Panc1 (cell line): ENCODE measurements at regions not wholly inside any gene's neighbourhood (a gene's known extent, or its start where the extent isn't known, plus 50 kb on each side); places are given as distances from the start of the nearest gene placed in this dataset.

Source experiments
- ATAC-seq: fragments of 200-7000 bp; cut with Tn5 transposase; 2 replicates; pipeline ENCODE4 v1.9.1; 2020; ENCODE audit warnings: mild to moderate bottlenecking, moderate library complexity
- BruUV-seq: library from RNA; stranded (reverse); fragments of 400-500 nt; replicated peaks from 2 replicates; lab custom pipeline; 2021; lab: Mats Ljungman, UMichigan
- CTCF ChIA-PET: fragments of 300-600 bp; sonication (Branson Sonifier 250); formaldehyde crosslinking; loops from one replicate; lab custom pipeline; 2022; ENCODE audit warnings: antibody characterized with exemption; lab: Charles Lee
- POLR2A ChIA-PET: fragments of 300-600 bp; sonication (Branson Sonifier 250); formaldehyde crosslinking; loops from one replicate; lab custom pipeline; 2022; ENCODE audit warnings: antibody characterized with exemption; lab: Charles Lee
- DNase-seq: peaks from one replicate; pipeline ENCODE4 v3.0.0-alpha.2; 2010; ENCODE audit warnings: low read depth, low spot score
- H3K27ac ChIP-seq: 2 replicates; pipeline ENCODE4 v1.5.1; 2011; ENCODE audit warnings: mild to moderate bottlenecking, low read length, inconsistent platforms
- H3K27me3 ChIP-seq: fragments of 200-500 bp; sonication (Bioruptor generic); 2 replicates; pipeline ENCODE4 v1.6.0; 2014; ENCODE audit warnings: low read length, inconsistent platforms; ENCODE audit not compliant: control insufficient read depth, insufficient read depth
- H3K36me3 ChIP-seq: fragments of 200-500 bp; sonication (Bioruptor generic); 2 replicates; pipeline ENCODE4 v1.5.1; 2014; ENCODE audit warnings: inconsistent platforms, mild to moderate bottlenecking, low read length, moderate library complexity; ENCODE audit not compliant: control insufficient read depth, insufficient read depth
- H3K4me1 ChIP-seq: 2 replicates; pipeline ENCODE4 v1.5.1; 2011; ENCODE audit warnings: inconsistent platforms, mild to moderate bottlenecking, low read length, moderate library complexity; ENCODE audit not compliant: control insufficient read depth, insufficient read depth
- H3K4me3 ChIP-seq, 2 experiments: 2 replicates each; pipeline ENCODE4 v1.5.1; 2011 to 2012; ENCODE audit warnings: low read depth in 2 of 2, low read length in 2 of 2, mild to moderate bottlenecking in 2 of 2, inconsistent platforms in 1 of 2, moderate library complexity in 1 of 2
- H3K9me3 ChIP-seq: fragments of 200-500 bp; sonication (Bioruptor generic); 2 replicates; pipeline ENCODE4 v1.5.1; 2014; ENCODE audit warnings: low read depth, mild to moderate bottlenecking, inconsistent platforms, low read length, moderate library complexity; ENCODE audit not compliant: control insufficient read depth, insufficient read depth
- CTCF ChIP-seq: fragments of 450-650 bp; IDR thresholded peaks from 2 replicates; pipeline ENCODE4 v1.5.1; 2017; ENCODE audit warnings: mild to moderate bottlenecking
- POLR2AphosphoS5 ChIP-seq: IDR thresholded peaks from 2 replicates; pipeline ENCODE4 v1.6.1; 2012; ENCODE audit warnings: mild to moderate bottlenecking, low read depth, low read length, moderate library complexity
- REST ChIP-seq, 2 experiments: IDR thresholded peaks; 2 replicates each; pipeline ENCODE4 v1.6.1; 2011 to 2012; ENCODE audit warnings: low read depth in 2 of 2, control low read depth in 1 of 2, low read length in 1 of 2, mild to moderate bottlenecking in 1 of 2, moderate library complexity in 1 of 2; ENCODE audit not compliant: insufficient read depth in 1 of 2
- SIN3A ChIP-seq: IDR thresholded peaks from 2 replicates; pipeline ENCODE4 v1.6.1; 2012; ENCODE audit warnings: low read depth, mild to moderate bottlenecking, low read length, moderate library complexity, borderline replicate concordance; ENCODE audit not compliant: insufficient read depth
- TCF7L2 ChIP-seq: IDR thresholded peaks from 2 replicates; pipeline ENCODE4 v1.6.1; 2011; ENCODE audit warnings: mild to moderate bottlenecking, low read depth, low read length, inconsistent platforms
- in situ Hi-C: cut with HindIII; loops from 2 replicates; pipeline ENCODE4 v1.10.0; 2016; ENCODE audit warnings: low sequenced_read_pairs, low pct_unique_long_range_greater_than_20kb
- intact Hi-C: fragments of 100-400 bp; cut with micrococcal nuclease; formaldehyde crosslinking; loops from one replicate; pipeline ENCODE4 v1.10.0; 2022; ENCODE audit not compliant: unreplicated experiment

GRCh38 chr9:82331079-82331478 lies 342.5 kb downstream of the SPATA31D1 start:
- in situ Hi-C loops, result no loop called here
- DNase-seq (no peak), ATAC-seq (no peak)
- Histone ChIP-seq H3K4me1 (no peaks in the 10 kb centered on the region), H3K36me3 (no peaks in the 10 kb centered on the region), H3K27ac (no peak overlapping the region), H3K27me3 (no peaks in the 10 kb centered on the region), H3K9me3 (no peaks in the 10 kb centered on the region), H3K4me3 (no peak overlapping the region)
- no TSS peak for BruUV-seq
- ChIA-PET POLR2A (no interaction called here), CTCF (no interaction called here)
- intact Hi-C loops, result no loop called here
- no peak for TF ChIP-seq POLR2AphosphoS5
- TF ChIP-seq SIN3A, result no peak
- TF ChIP-seq TCF7L2, result no peak
- TF ChIP-seq CTCF, result no peak
- no peak for TF ChIP-seq REST (IDR thresholded peaks at IDR 0.05; ENCODE audit: insufficient read depth in 1 of 2, low read depth in 2 of 2, low read length in 1 of 2)

- no peaks in the 10 kb centered on the region for H3K9me3 ChIP-seq
- H3K27ac ChIP-seq, result no peak overlapping the region
- H3K4me3 ChIP-seq, result no peak overlapping the region
- no peak for TF ChIP-seq POLR2AphosphoS5
- peak; percentile 83 for ATAC-seq
- ChIA-PET POLR2A (no interaction called here), CTCF (no interaction called here)
- H3K4me1 ChIP-seq, result no peaks in the 10 kb centered on the region
- in situ Hi-C loops, result no loop called here
- intact Hi-C loops, result no loop called here
- H3K27me3 ChIP-seq, result no peaks in the 10 kb centered on the region
- peak; percentile 39 for DNase-seq
- no TSS peak for BruUV-seq
- H3K36me3 ChIP-seq, result no peaks in the 10 kb centered on the region
Measured at GRCh38 chr9:82332018-82332773, 343.6 kb downstream of the SPATA31D1 start.

- ChIA-PET CTCF (no interaction called here), POLR2A (no interaction called here)
- TF ChIP-seq REST (IDR thresholded peaks at IDR 0.05; ENCODE audit: insufficient read depth in 1 of 2, low read depth in 2 of 2, low read length in 1 of 2), result no peak
- no peak for TF ChIP-seq SIN3A
- no peak for TF ChIP-seq POLR2AphosphoS5
- TF ChIP-seq TCF7L2, result no peak
- no peak for TF ChIP-seq CTCF
- Histone ChIP-seq H3K4me1 (no peaks in the 10 kb centered on the region), H3K27me3 (no peaks in the 10 kb centered on the region), H3K4me3 (no peak overlapping the region), H3K36me3 (no peaks in the 10 kb centered on the region), H3K9me3 (no peaks in the 10 kb centered on the region), H3K27ac (no peak overlapping the region)
- ATAC-seq, result no peak
- intact Hi-C loops, result no loop called here
- BruUV-seq, result no TSS peak
- in situ Hi-C loops, result no loop called here
- no peak for DNase-seq
Measured at GRCh38 chr9:82332774-82333152, 344.2 kb downstream of the SPATA31D1 start.
